CD4-positive, alpha-beta T cell (primary cell): ENCODE measurements at regions not wholly inside any gene's neighbourhood (a gene's known extent, or its start where the extent isn't known, plus 50 kb on each side); places are given as distances from the start of the nearest gene placed in this dataset.

Experiments used
- ATAC-seq: fragments of 200-7000 bp; cut with Tn5 transposase; one replicate; pipeline ENCODE4 v1.10.0; 2022; ENCODE audit warnings: mild to moderate bottlenecking; ENCODE audit not compliant: poor library complexity
- CTCF ChIA-PET: fragments of 350-600 bp; sonication (Branson Sonifier 250); formaldehyde crosslinking; loops from one replicate; lab custom pipeline; 2021; ENCODE audit warnings: antibody characterized with exemption, inconsistent platforms; lab: Charles Lee
- POLR2A ChIA-PET: fragments of 350-600 bp; sonication (Branson Sonifier 250); formaldehyde crosslinking; loops from one replicate; lab custom pipeline; 2021; ENCODE audit warnings: antibody characterized with exemption, inconsistent platforms; lab: Charles Lee
- DNase-seq, 14 experiments: peaks; one replicate each; pipeline ENCODE4 v3.0.0-alpha.2; 2013 to 2020; ENCODE audit warnings: mixed read lengths in 2 of 14
- H3K27ac ChIP-seq, 2 donors: one replicate each; pipeline versions ENCODE4 v1.5.1 to v1.7.0; 2013; ENCODE audit warnings: low read length in 2 of 2, low read depth in 1 of 2, mild to moderate bottlenecking in 1 of 2
- H3K27me3 ChIP-seq, 2 experiments: 1 replicate in 1 of 2; 2 replicates in 1 of 2; pipeline versions ENCODE4 v1.6.1 to v1.7.0; 2013; ENCODE audit warnings: low read length in 2 of 2, control low read depth in 1 of 2, mild to moderate bottlenecking in 1 of 2, moderate library complexity in 1 of 2; ENCODE audit not compliant: insufficient read depth in 2 of 2, control insufficient read depth in 1 of 2
- H3K36me3 ChIP-seq: one replicate; pipeline ENCODE4 v1.6.1; 2013; ENCODE audit warnings: low read length, control low read depth; ENCODE audit not compliant: insufficient read depth
- H3K4me1 ChIP-seq: one replicate; pipeline ENCODE4 v1.6.1; 2013; ENCODE audit warnings: low read length, control low read depth; ENCODE audit not compliant: insufficient read depth
- H3K4me3 ChIP-seq: one replicate; pipeline ENCODE4 v1.5.1; 2013; ENCODE audit warnings: mild to moderate bottlenecking, low read length, moderate library complexity
- H3K9me3 ChIP-seq, 2 experiments: 1 replicate in 1 of 2; 2 replicates in 1 of 2; pipeline versions ENCODE4 v1.6.1 to v1.7.0; 2013; ENCODE audit warnings: low read length in 2 of 2, mild to moderate bottlenecking in 2 of 2, control low read depth in 1 of 2, moderate library complexity in 1 of 2; ENCODE audit not compliant: control insufficient read depth in 1 of 2, insufficient read depth in 1 of 2
- H3K27ac Mint-ChIP-seq: one replicate; pipeline ENCODE4 v1.8.0; 2020; ENCODE audit warnings: mixed read lengths
- H3K27me3 Mint-ChIP-seq: one replicate; pipeline ENCODE4 v1.8.0; 2021; ENCODE audit warnings: mixed read lengths
- H3K36me3 Mint-ChIP-seq: one replicate; pipeline ENCODE4 v1.8.0; 2021; ENCODE audit warnings: low read depth, mixed read lengths
- H3K4me1 Mint-ChIP-seq: one replicate; pipeline ENCODE4 v1.8.0; 2021; ENCODE audit warnings: low read depth, mixed read lengths
- H3K4me3 Mint-ChIP-seq: one replicate; pipeline ENCODE4 v1.8.0; 2020; ENCODE audit warnings: mild to moderate bottlenecking, mixed read lengths
- H3K9me3 Mint-ChIP-seq: one replicate; pipeline ENCODE4 v1.8.0; 2020; ENCODE audit warnings: mixed read lengths
- intact Hi-C, 2 experiments: fragments of 100-400 bp; cut with DNase I in 1 of 2; cut with micrococcal nuclease in 1 of 2; formaldehyde crosslinking; loops; one replicate each; pipeline versions ENCODE4 v1.15.1 to v1.9.0; 2023 to 2025; cut with DNase I, micrococcal nuclease
- TF ChIP-seq, protein P1 (sequence below): fragments of 200-600 bp; IDR thresholded peaks from one replicate; pipeline ENCODE4 v1.8.0; 2022; ENCODE audit warnings: antibody characterized with exemption, mild to moderate bottlenecking

DNA sequence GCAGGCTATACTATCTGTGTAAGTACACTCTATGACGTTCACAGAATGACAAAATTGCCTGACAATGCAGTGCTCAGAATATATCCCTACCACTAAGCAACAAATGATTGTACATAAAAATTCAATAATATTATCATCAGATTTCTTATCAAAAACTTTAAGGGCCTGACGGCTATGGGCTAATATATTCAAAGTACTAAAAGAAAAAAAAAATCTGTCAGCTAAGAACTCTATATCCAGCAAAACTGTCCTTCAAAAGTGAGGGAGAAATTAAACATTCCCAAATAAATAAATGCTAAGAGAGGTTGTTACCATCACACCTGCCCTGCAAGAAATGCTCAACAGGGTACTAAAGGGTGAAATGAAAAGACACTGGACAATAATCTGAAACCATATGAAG is 127.3 kb downstream of the TM2D1 start:
- Histone ChIP-seq H3K27ac (no peak overlapping the region), H3K4me3 (no peak overlapping the region), H3K9me3 (no peaks in the 10 kb centered on the region), H3K36me3 (no peaks in the 10 kb centered on the region), H3K4me1 (no peaks in the 10 kb centered on the region), H3K27me3 (peaks cover 0 to 4% of the 10 kb centered on the region in 2 experiments)
- Mint-ChIP-seq H3K36me3 (no peaks in the 10 kb centered on the region), H3K4me1 (no peaks in the 10 kb centered on the region), H3K27ac (no peak overlapping the region), H3K9me3 (no peaks in the 10 kb centered on the region), H3K4me3 (no peak overlapping the region), H3K27me3 (peaks cover 9% of the 10 kb centered on the region)
- ATAC-seq (no peak), DNase-seq (no peak)
- POLR2A ChIA-PET, result no interaction called here
- CTCF ChIA-PET, result no interaction called here
- intact Hi-C loops, result no loop called here
- TF ChIP-seq, protein P1, sequence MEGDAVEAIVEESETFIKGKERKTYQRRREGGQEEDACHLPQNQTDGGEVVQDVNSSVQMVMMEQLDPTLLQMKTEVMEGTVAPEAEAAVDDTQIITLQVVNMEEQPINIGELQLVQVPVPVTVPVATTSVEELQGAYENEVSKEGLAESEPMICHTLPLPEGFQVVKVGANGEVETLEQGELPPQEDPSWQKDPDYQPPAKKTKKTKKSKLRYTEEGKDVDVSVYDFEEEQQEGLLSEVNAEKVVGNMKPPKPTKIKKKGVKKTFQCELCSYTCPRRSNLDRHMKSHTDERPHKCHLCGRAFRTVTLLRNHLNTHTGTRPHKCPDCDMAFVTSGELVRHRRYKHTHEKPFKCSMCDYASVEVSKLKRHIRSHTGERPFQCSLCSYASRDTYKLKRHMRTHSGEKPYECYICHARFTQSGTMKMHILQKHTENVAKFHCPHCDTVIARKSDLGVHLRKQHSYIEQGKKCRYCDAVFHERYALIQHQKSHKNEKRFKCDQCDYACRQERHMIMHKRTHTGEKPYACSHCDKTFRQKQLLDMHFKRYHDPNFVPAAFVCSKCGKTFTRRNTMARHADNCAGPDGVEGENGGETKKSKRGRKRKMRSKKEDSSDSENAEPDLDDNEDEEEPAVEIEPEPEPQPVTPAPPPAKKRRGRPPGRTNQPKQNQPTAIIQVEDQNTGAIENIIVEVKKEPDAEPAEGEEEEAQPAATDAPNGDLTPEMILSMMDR, result no peak

DNA sequence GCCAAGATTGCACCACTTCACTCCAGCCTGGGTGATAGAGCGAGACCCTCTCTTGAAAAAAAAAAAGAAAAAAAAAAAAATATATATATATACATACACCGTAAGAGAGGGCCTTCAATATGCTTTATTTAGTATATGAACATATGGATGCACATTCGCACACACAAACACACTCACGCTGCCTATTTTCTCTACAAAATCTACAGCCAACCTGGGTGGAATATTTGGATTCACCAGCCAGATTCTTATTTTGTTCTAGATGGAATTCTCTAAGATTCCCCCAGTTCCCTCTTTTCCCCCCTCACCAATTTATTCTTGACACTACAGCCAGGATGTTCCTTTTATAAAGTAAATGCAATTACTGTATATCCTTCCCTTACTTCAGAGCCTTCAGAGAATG is 131.6 kb downstream of the TM2D1 start:
- Mint-ChIP-seq H3K4me1 (no peaks in the 10 kb centered on the region), H3K27ac (no peak overlapping the region), H3K27me3 (peaks cover 9% of the 10 kb centered on the region), H3K4me3 (no peak overlapping the region), H3K9me3 (no peaks in the 10 kb centered on the region), H3K36me3 (no peaks in the 10 kb centered on the region)
- Histone ChIP-seq H3K4me3 (no peak overlapping the region), H3K27me3 (peaks cover 0 to 4% of the 10 kb centered on the region in 2 experiments), H3K9me3 (no peaks in the 10 kb centered on the region), H3K4me1 (no peaks in the 10 kb centered on the region), H3K27ac (no peak overlapping the region), H3K36me3 (no peaks in the 10 kb centered on the region)
- TF ChIP-seq, protein P1, result no peak
- no peak for DNase-seq
- ChIA-PET POLR2A (no interaction called here), CTCF (no interaction called here)
- intact Hi-C loops, result no loop called here
- ATAC-seq, result no peak

DNA sequence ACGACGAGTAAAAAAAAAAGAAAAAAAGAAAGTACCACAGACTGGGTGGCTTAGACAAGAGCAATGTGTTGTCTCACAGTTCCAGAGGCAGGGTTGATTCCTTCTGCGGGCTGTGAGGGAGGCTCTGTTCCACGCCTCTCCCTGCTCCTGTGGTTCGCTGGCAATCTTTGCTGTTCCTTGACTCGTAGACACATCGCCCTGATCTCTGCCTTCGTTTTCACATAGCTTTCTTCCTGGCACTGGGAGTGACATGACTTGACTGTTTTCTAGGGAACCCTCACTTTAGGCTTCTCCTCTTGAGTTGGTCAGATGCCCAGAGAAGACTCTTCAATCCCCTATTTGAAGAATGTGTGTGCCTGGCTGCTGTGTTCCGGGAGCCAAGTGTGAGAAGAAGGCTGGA is 133.6 kb downstream of the TM2D1 start:
- Histone ChIP-seq H3K4me3 (no peak overlapping the region), H3K27ac (no peak overlapping the region), H3K9me3 (no peaks in the 10 kb centered on the region), H3K36me3 (no peaks in the 10 kb centered on the region), H3K27me3 (peaks cover 0 to 1% of the 10 kb centered on the region in 2 experiments), H3K4me1 (no peaks in the 10 kb centered on the region)
- DNase-seq, result no peak
- CTCF ChIA-PET, result no interaction called here
- Mint-ChIP-seq H3K27me3 (peaks cover under 1% of the 10 kb centered on the region), H3K4me3 (no peak overlapping the region), H3K36me3 (no peaks in the 10 kb centered on the region), H3K4me1 (no peaks in the 10 kb centered on the region), H3K9me3 (no peaks in the 10 kb centered on the region), H3K27ac (no peak overlapping the region)
- TF ChIP-seq, protein P1, result no peak
- POLR2A ChIA-PET, result no interaction called here
- intact Hi-C loops, result no loop called here
- no peak for ATAC-seq
